HG02938 (cell line): ENCODE measurements at regions not wholly inside any gene's neighbourhood (a gene's known extent, or its start where the extent isn't known, plus 50 kb on each side); places are given as distances from the start of the nearest gene placed in this dataset.
"Not testable (repeated sequence)": the region's sequence is repeated elsewhere in the genome, so short reads cannot be mapped to it uniquely, and the experiment has no call there.

Source experiments
- ATAC-seq: cut with Tn5 transposase; IDR thresholded peaks from one replicate; pipeline ENCODE4 v1.9.1; 2021; ENCODE audit warnings: mild to moderate bottlenecking, moderate library complexity; ENCODE audit not compliant: unreplicated experiment

DNA sequence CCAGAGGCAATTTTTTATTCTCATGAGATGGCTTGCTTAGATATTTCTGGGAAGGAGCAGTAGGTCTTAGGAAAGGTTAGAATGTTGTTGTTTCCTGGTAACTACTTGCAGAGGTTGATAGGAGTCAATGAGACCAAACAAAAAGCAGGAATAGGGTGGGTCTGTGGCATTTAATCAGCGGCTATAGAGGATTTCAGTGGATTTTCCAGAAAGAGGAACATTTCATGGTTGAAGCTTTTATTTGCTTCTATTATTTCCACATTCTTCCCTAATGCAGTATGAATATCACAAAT lies 111.3 kb upstream of the PALMD start:
- ATAC-seq: no peak

DNA sequence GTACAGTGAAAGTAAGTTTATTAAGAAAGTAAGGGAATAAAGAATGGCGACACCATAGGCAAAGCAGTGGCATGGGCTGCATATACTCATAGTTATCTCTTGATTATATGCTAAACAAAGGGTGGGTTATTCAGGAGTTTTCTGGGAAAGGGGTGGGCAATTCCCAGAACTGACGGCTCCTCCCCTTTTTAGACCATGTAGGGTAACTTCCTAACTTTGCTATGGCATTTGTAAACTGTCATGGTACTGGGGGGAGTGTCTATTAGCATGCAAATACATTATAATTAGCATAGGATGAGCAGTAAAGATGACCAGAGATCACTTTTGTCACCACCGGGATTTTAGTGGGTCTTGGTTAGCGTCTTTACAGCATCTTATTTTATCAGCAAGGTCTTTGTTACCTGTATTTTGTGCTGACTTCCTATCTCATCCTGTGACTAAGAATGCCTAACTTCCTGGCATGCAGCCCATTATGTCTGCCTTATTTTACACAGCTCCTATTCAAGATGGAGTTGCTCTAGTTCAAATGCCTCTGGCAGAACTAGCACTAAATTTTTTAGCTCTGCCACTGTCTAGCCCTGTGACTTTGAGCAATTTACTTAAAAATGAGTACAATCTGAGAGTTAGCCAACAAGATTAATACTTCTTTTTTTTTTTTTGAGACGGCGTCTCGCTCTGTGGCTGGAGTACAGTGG lies 110.3 kb upstream of the PALMD start:
- no peak for ATAC-seq

DNA sequence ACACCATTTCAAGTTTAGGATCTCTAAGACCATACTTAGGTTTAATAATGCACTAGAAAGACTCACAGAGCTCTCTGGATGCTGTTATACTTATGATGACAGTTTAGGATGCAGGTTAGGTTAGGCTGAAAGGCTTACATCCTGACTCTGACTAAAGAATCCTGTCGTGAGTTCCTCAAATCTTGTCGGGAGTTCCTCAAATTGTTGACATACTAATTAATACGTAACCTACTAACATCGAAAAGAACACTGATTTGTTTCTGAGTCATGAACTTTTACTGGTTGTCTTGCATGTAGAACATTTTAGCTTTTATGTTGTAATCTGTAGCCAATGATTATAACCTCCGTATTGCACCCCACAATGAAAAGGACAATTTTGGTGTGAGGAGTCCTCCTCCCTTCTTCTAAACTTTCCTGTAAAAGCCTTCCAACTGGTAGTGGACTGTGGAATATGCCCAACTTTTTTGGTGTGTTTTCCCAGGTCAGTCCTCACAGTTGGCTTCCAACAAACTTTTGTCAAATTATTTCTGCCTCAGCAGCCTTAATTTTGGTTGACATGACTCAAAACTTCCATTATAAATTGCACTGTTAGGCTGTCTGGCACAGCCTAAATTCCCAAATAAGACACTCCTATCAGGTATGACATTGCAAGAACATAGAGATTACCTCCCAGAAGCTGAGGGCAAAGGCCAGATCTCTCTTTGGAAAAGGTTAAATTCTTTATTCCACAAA lies 107.9 kb upstream of the PALMD start:
- ATAC-seq: no peak

DNA sequence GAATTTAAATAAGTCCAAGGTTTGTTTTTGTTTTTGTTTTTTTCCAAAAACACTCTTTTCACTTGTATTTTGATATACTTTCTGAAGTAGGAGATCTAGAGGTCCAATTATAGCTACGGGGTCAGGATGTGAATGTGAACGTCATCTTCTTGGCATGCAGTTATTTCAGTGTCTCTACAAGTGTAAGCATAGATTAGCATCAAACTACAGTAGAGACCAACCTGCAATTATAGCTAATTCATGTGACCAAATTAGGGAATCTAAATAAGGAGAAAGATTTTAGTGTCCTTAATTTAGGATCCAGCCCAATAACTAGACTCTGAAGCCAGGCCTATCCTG lies 107.3 kb upstream of the PALMD start:
- no peak for ATAC-seq

DNA sequence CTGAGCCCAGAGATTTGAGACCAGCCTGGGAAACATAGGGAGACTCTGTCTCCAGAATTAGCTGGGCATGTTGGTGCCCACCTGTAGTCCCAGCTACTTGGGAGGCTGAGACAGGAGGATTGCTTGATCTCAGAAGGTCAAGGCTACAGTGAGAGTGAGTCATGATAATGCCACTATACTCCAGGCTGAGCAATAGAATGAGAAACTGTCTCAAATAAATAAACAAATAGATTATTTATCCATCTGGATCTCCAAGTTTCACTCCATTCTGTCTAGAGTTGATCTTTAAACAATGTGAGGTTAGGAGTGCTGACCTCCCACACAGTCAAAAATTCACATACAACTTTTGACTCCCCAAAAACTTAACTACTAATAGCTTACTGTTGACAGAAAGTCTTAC lies 106.8 kb upstream of the PALMD start:
- no peak for ATAC-seq

DNA sequence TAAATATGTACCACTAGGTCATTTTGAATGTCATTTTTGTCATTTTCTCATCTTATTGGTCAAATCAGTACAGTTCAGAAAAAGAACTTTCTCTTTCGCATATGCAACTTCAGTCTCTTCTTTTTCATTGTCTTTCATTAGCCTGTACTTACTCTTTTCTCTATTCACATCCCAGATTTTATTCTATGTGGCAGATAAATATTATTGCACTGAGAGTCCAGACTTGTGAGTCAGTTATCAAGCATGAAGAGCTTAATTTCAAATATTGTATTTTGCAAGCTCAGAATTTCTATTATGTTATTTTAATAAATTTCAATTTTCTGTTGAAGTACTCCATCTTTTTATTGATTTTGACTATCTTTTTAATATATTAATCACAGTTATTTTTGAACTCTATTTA lies 105.2 kb upstream of the PALMD start:
- ATAC-seq: no peak

DNA sequence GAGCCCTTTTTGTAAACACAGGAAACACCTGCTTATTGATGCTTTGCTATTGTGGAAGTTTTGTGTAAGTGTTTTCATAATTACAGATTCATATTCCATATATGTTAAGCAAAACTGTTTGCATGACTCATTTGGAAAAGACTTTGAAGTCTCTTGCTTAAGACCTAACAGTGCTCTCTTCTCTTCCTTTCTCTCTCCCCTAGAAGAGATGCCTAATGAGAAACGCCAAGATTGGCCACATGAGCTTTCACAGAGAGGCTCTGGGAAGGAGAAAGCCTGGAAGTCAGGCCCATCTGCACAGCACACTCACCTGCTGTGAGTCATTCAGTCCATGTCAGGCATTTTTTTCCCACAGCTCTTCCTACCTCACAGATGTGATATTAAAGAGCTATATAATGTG lies 101.6 kb upstream of the PALMD start:
- no peak for ATAC-seq

DNA sequence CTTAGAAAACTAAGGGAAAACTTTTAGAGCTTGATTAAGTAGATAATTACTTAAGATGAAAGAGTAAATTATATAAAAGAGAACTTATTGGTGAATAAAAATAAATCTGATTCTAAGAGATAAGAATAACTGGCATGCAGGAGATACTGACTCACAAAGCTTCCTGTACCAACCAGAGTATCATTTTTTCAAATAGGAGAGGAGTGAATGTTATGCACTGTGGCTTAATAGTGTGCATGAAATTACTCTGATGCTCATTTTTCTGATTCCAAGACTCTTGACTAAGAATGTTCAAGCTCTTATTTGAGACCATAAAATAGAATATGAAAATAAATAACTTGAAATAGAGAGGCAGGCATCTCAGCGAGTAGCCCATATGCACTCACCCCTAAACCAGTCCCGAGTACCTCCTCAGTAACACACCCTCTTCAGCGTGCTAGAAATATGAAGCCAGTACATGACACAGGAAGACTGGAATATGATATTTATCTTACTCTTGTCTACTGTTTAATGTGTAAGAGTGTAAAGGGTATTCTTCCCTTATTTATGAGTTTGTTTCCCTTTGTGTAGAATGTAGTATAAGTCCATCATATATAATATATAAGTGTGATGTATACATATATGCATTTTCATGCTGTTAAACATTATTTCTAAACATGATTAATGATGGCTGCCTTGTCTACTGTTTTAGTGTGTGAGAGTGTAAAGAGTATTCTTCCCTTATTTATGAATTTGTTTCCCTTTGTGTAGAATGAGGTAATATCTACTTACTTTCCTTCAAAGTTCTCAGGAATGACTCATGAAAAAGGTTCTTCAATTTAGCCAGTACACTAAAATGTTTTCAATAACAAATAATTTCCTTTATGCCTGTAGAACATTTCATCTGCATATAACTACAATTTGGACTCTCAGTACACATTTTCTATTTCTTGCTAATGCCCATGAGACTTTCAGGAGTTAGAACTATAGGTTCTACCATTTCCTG lies 99.2 kb upstream of the PALMD start:
- ATAC-seq: no peak

DNA sequence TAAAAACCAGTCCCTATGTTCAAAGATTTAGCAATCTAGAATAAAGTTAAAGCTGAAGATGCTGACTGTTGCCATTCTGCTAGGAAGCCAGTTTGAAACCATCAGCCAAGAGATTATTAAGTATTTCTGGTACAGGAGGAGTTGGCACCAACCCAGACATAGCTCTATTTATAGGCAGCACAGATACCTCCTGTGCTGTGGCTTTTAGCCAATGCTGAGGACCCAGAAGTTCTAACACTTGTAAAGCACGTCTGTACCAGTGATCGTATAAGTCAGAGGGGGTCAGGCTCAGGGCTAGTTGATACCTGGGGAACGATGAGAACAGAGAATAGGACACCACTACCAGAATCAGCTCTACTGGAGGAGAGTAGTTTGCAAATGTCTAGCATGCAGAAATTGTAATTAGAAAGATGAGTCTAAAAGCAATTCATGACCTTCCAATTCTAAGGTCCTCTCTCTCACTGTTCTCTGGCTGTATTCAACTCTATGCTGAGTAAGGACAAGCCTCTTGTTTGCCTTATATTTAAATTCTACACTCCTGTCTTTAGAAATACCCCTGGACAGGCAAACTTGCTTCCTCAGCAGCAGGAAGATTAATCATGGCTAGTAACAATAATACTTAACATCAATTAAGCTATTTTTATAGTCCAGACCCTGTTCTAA lies 96.8 kb upstream of the PALMD start:
- ATAC-seq: no peak

DNA sequence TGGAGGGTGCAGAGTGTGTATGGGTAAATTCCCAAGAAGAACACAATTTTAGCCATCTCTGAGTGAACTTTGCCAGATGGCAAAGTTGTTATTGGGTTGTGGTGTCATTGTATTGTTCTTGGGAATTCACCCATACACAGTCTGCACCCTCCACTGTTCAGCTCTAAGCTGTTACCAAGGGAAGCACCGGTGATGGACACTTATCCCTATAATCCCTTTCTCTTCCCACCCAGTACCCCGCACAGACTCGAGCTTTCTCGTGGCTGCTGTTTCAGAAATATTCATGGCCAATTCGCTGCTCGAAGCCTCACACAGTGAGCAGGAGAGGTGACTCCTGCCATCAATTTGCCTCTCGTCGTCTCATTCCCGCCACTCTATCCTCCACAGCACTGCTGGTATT lies 95.7 kb upstream of the PALMD start:
- ATAC-seq: no peak

DNA sequence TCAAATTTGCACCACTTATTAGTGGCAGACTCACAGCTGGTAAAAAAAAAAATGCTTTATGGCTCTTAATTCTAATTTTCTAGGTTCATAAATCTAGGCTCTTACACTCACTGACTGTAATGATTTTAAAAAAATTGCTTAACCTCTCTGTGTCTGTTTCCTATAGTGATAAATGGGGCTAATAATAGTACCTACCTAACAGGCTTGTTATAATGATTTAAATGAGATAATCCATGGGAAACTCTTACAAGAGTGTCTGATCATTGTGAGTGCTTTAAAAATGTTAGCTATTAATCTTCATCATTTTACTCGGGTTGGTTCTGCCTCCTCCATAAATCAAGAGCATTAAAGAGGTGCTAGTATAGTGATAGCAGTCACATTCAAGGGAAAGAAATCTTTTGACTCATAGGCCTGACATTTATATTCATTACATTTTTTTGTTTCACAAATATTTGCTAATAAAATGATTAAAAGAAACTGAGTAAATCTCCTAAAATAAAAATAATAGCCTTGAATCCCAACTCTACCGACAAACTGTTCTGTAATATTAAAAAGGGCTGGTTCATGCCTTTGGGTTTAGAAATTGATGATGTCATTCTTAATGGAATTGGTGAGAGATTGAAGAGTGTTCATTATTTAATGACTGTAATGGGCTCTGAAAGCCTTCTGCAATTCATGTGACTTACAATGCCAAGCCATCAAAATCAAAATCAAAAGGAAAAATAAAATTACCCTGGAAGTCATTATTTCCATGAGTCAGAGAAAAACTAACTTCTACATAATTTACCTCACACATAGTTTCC lies 93.9 kb upstream of the PALMD start:
- no peak for ATAC-seq

DNA sequence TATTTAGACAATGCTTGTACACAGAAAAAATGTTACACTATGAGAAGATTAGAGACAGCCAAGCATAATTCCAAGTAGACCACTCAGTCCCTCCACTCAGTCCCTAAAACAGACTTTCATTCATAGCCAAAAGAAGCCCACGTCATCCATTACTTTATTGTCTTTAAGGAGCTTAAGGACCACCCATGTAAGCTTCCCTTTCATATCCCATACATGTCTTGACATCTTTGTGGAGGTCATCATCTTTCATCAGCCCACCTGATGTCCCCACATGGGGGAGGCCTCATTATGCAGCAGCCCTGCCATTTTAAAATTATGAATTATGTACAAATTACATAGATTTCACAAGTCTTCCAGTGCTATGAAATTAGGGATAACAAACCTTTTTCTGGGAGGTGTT lies 92.6 kb upstream of the PALMD start:
- no peak for ATAC-seq

DNA sequence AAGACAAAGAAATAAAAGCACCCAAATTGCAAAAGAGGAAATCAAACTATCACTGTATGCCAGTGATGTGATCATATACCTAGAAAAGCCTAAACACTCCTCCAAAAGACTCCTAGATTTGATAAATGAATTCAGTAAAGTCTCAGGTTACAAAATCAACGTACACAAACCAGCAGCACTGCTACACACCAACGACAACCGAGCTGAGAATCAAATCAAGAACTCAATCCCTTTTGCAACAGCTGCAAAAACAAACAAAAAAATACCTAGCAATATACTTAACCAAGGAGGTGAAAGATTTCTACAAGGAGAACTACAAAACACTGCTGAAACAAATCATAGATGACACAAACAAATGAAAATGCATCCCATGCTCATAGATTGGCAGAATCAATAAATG lies 92.1 kb upstream of the PALMD start:
- ATAC-seq: not testable (repeated sequence)

DNA sequence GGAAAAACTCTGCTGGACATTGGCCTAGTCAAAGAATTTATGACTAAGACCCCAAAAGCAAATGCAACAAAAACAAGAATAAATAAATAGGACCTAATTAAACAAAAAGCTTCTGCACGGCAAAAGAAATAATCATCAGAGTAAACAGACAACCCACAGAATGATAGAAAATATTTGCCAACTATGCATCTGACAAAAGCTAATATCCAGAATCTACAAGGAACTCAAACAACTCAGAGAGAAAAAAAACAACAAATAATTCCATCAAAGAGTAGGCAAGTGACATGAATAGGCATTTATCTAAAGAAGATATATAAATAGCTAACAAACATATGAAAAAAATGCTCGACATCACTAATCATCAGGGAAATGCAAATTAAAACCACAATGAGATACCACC lies 91.2 kb upstream of the PALMD start:
- no peak for ATAC-seq

DNA sequence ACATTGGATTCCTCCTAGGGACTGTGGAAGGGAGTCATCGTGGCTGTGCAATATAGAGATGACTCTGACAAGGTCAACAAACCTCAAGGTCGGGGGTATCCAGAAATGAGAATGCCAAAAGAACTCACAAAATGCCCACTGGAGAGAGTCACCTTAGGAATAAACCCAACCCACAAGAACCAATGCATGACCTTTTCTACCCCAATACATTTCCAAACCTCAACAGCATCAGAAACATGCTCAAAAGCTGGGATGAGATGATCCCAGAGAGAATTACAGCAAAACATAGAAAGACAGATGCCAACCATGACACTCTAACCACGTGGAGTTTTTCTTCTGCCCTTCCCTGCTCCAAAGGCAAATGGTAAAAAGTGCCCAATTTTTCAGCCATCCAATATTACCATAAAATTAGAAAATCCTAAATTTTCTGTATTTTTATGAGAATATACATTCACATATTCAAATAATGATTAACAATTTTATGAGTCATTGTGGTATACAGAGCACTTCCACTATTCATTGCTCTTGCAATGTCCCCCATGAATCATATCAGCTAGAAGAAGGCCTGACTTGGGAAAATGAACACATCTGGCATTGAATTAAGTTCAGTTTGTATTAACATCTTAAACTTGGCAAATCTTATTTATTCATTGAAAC lies 88.2 kb upstream of the PALMD start:
- peak; percentile 65 for ATAC-seq

DNA sequence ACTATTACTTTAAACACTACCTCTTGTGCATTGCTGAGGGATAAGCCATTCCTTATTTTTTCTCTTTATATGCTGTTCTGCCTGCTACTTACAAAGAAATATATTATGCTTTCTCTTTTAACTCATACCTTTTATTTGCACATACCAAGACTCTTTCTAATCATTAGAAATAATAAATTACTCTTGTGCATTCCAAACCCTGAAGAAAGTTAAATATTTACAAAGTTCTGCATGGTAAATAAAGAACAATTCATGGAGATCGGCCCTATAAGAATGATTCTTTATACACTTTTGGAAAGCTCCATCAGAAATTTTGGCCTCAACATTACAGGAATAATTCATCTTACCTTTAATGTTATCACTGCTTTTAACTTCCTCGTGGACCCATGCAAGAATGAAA lies 86.7 kb upstream of the PALMD start:
- no peak for ATAC-seq

DNA sequence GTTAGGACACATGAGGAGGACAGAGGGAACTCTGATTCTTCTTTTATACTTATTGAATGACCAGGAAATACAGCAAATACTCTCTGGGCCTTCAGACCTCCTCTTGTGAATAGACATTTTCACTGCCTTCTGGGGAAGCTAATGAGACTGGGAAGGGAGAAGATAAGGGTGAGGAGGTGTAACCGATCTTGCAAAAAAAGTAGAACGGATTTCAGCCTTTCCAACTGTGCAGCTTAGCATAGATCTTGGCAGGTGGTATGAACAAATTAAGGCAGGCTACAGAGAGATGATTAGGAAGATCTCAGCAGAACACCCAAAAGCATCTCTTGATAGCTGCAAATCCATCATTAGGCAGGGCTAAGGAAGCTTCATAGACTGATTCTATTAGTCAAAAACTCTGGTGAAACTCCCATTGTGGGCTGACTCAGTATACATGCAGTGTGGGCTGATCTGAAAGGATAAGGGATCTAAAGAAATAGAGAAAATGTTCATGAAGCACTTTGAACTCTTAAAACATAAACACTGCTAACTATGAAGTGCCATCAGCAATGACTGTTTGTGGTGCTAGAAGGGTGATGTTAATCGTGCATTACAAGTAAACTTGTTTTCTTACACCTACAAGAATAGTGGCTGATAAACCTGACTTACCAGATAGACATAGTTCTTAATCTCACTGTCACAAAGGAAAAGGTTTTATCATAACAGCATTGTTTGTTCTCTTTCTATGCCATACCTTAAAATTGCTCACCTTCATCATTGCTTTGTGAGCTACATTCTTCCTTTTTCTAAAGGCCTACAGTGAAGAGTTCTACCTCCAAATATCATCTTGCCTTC lies 85.5 kb upstream of the PALMD start:
- no peak for ATAC-seq

DNA sequence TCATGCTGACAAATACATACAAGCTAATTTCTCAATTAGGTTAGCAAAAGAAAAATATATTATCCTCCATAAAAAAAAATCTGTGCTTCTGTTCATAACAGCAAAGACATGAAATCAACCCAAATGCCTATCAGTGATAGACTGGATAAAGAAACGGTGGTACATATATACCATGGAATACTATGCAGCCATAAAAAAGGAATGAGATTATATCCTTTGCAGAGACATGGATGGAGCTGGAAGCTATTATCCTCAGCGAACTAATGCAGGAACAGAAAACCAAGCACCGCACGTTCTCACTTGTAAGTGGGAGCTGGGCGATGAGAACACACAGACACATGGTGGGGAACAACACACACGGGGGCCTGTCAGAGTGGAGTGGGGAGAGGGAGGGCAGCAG lies 84.0 kb upstream of the PALMD start:
- ATAC-seq: no peak

DNA sequence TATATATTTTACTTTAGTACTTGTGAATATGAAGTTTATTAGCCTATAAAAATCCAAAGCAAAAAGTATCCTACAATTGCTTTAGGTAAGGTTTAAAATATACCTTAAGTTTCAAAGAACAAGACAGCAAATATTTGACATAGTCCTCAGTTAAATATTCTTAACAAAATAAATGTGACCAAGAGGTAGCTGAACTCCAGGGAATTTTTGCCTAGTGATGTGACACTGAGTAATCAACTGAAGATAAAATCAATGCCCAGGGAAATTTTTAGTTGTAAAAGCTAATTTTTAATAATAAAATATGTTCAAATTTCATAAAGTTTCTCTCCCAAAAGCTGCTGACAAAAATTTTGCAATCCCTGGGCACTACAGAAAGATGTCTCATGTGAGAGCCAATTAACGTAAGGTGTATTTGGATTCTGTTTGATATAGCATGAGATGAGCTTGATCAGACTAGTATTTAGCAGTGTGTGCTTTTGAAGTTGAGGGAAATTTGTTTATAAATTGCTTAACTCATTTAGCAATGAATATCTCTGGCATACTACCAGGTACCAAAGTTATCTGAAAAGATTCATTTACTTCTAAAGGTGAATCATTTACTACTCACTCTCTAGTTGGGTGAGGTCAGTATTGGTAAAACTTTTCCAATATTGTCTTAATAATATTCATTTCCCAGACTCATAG lies 80.2 kb upstream of the PALMD start:
- ATAC-seq: no peak
